Esophagus squamous epithelium (tissue), 4 donors: ENCODE measurements at regions not wholly inside any gene's neighbourhood (a gene's known extent, or its start where the extent isn't known, plus 50 kb on each side); places are given as distances from the start of the nearest gene placed in this dataset.

ENCODE experiments used
- CTCF ChIP-seq, 6 experiments: fragments of 450-650 bp in 4 of 6; fragments of 200-600 bp in 2 of 6; sonication (generic) in 2 of 6; IDR thresholded peaks; one replicate each; pipeline ENCODE4 v1.5.1; 2016 to 2019; ENCODE audit warnings: antibody characterized with exemption in 6 of 6, mild to moderate bottlenecking in 4 of 6, moderate library complexity in 4 of 6
- POLR2A ChIP-seq, 4 donors: fragments of 450-650 bp; IDR thresholded peaks; one replicate each; pipeline ENCODE4 v1.6.1; 2017; ENCODE audit warnings: antibody characterized with exemption in 4 of 4, mild to moderate bottlenecking in 4 of 4, moderate library complexity in 3 of 4

GRCh38 chr1:221040101-221040500 is 160.9 kb downstream of the HLX start:
- TF ChIP-seq CTCF (IDR thresholded peaks at IDR 0.05) (no peak), POLR2A (IDR thresholded peaks at IDR 0.05) (no peak)
